ENCODE measurements at regions not wholly inside any gene's neighbourhood (a gene's known extent, or its start where the extent isn't known, plus 50 kb on each side); places are given as distances from the start of the nearest gene placed in this dataset.

- Histone ChIP-seq H3K79me2 (ENCODE audit: insufficient read depth) (no peaks in the 10 kb centered on the region), H3K27ac (peak overlapping the region; percentile 90), H3K4me1 (ENCODE audit: insufficient read depth) (peaks cover 43% of the 10 kb centered on the region), H3K9me2 (ENCODE audit: insufficient read depth) (no peaks in the 10 kb centered on the region), H3K4me3 (peak overlapping the region; percentile 25; the same call in 1 of the 2 replicates), H3K27me3 (replicated peaks; ENCODE audit: insufficient read depth) (no peaks in the 10 kb centered on the region), H3F3A (ENCODE audit: insufficient read depth) (peaks cover 32% of the 10 kb centered on the region), H3K4me2 (ENCODE audit: unreplicated experiment) (peak overlapping the region; percentile 64), H3K9me3 (ENCODE audit: low read depth) (no peaks in the 10 kb centered on the region), H3K36me3 (ENCODE audit: low read depth) (no peaks in the 10 kb centered on the region), H4K20me1 (ENCODE audit: insufficient read depth) (no peaks in the 10 kb centered on the region), H2AFZ (no peak overlapping the region), H3K9ac (peak overlapping the region; percentile 43)
- in situ Hi-C loops (cut with MboI) = no loop called here
- 0% methylated on average over 3 of the region's 3 CpGs for WGBS, 2 experiments (ENCODE audit: low coverage in 1 of 2, low lambda C conversion rate in 2 of 2, missing lambda C conversion rate in 2 of 2)
- DNase-seq = peak; percentile 98
- TF ChIP-seq EZH2phosphoT487 (IDR thresholded peaks at IDR 0.05; ENCODE audit: insufficient read depth, low read depth) (0 out of 2 replicates have a peak, but pooled peaks have one; percentile 76), EZH2 (IDR thresholded peaks at IDR 0.05; ENCODE audit: insufficient read depth, poor library complexity, severe bottlenecking) (no peak)
These were observed 152.1 kb downstream of the POSTN start for GRCh38 chr13:37446503-37446902.

GRCh38 chr13:37443538-37443937 is 155.0 kb downstream of the POSTN start:
- peak overlapping the region; percentile 72 for H3K27ac ChIP-seq
- TF ChIP-seq EZH2 (IDR thresholded peaks at IDR 0.05; ENCODE audit: insufficient read depth, poor library complexity, severe bottlenecking) (no peak), EZH2phosphoT487 (IDR thresholded peaks at IDR 0.05; ENCODE audit: insufficient read depth, low read depth) (peak; percentile 98)
- peak overlapping the region; percentile 55 for H3K4me2 ChIP-seq (ENCODE audit: unreplicated experiment)
- no peaks in the 10 kb centered on the region for H3K79me2 ChIP-seq (ENCODE audit: insufficient read depth)
- no peak overlapping the region for H2AFZ ChIP-seq
- no peak overlapping the region for H3K4me3 ChIP-seq
- no peaks in the 10 kb centered on the region for H4K20me1 ChIP-seq (ENCODE audit: insufficient read depth)
- H3K27me3 ChIP-seq (replicated peaks; ENCODE audit: insufficient read depth) = no peaks in the 10 kb centered on the region
- 0 to 2% methylated on average over 1 of the region's 1 CpG for WGBS, 2 experiments (ENCODE audit: low coverage in 1 of 2, low lambda C conversion rate in 2 of 2, missing lambda C conversion rate in 2 of 2)
- DNase-seq = peak; percentile 94
- peaks cover 32% of the 10 kb centered on the region for H3F3A ChIP-seq (ENCODE audit: insufficient read depth)
- H3K9ac ChIP-seq = 0 out of 2 replicates have a peak overlapping the region, but pooled peaks have one; percentile 9
- H3K9me3 ChIP-seq (ENCODE audit: low read depth) = no peaks in the 10 kb centered on the region
- H3K4me1 ChIP-seq (ENCODE audit: insufficient read depth) = peaks cover 43% of the 10 kb centered on the region
- H3K9me2 ChIP-seq (ENCODE audit: insufficient read depth) = no peaks in the 10 kb centered on the region
- H3K36me3 ChIP-seq (ENCODE audit: low read depth) = no peaks in the 10 kb centered on the region
- in situ Hi-C loops (cut with MboI) = no loop called here

GRCh38 chr13:37442996-37443395 is 155.6 kb downstream of the POSTN start:
- 97 to 98% methylated on average over 1 of the region's 1 CpG for WGBS, 2 experiments (ENCODE audit: low coverage in 1 of 2, low lambda C conversion rate in 2 of 2, missing lambda C conversion rate in 2 of 2)
- H3K79me2 ChIP-seq (ENCODE audit: insufficient read depth) = no peaks in the 10 kb centered on the region
- H3F3A ChIP-seq (ENCODE audit: insufficient read depth) = peaks cover 29% of the 10 kb centered on the region
- peak overlapping the region; percentile 55 for H3K4me2 ChIP-seq (ENCODE audit: unreplicated experiment)
- no peak for TF ChIP-seq EZH2 (IDR thresholded peaks at IDR 0.05; ENCODE audit: insufficient read depth, poor library complexity, severe bottlenecking)
- TF ChIP-seq EZH2phosphoT487 (IDR thresholded peaks at IDR 0.05; ENCODE audit: insufficient read depth, low read depth) = no peak
- DNase-seq = peak; percentile 43
- H3K27ac ChIP-seq = peak overlapping the region; percentile 72
- H3K27me3 ChIP-seq (replicated peaks; ENCODE audit: insufficient read depth) = no peaks in the 10 kb centered on the region
- H3K4me3 ChIP-seq = no peak overlapping the region
- H2AFZ ChIP-seq = no peak overlapping the region
- no peaks in the 10 kb centered on the region for H4K20me1 ChIP-seq (ENCODE audit: insufficient read depth)
- 0 out of 2 replicates have a peak overlapping the region, but pooled peaks have one; percentile 9 for H3K9ac ChIP-seq
- H3K4me1 ChIP-seq (ENCODE audit: insufficient read depth) = peaks cover 41% of the 10 kb centered on the region
- H3K9me2 ChIP-seq (ENCODE audit: insufficient read depth) = no peaks in the 10 kb centered on the region
- H3K36me3 ChIP-seq (ENCODE audit: low read depth) = no peaks in the 10 kb centered on the region
- in situ Hi-C loops (cut with MboI) = no loop called here
- H3K9me3 ChIP-seq (ENCODE audit: low read depth) = no peaks in the 10 kb centered on the region

GRCh38 chr13:37435881-37436280 is 162.7 kb downstream of the POSTN start:
- TF ChIP-seq EZH2phosphoT487 (IDR thresholded peaks at IDR 0.05; ENCODE audit: insufficient read depth, low read depth) (no peak), EZH2 (IDR thresholded peaks at IDR 0.05; ENCODE audit: insufficient read depth, poor library complexity, severe bottlenecking) (no peak)
- Histone ChIP-seq H3K4me3 (no peak overlapping the region), H3K36me3 (ENCODE audit: low read depth) (no peaks in the 10 kb centered on the region), H3K9me3 (ENCODE audit: low read depth) (no peaks in the 10 kb centered on the region), H3F3A (ENCODE audit: insufficient read depth) (peaks cover 2% of the 10 kb centered on the region; the same call in 1 of the 2 replicates), H3K9me2 (ENCODE audit: insufficient read depth) (no peaks in the 10 kb centered on the region), H3K27ac (no peak overlapping the region), H2AFZ (no peak overlapping the region), H3K27me3 (replicated peaks; ENCODE audit: insufficient read depth) (no peaks in the 10 kb centered on the region), H3K4me2 (ENCODE audit: unreplicated experiment) (no peak overlapping the region), H3K4me1 (ENCODE audit: insufficient read depth) (no peaks in the 10 kb centered on the region), H3K9ac (no peak overlapping the region), H4K20me1 (ENCODE audit: insufficient read depth) (no peaks in the 10 kb centered on the region), H3K79me2 (ENCODE audit: insufficient read depth) (no peaks in the 10 kb centered on the region)
- 4 to 14% methylated on average over 1 of the region's 1 CpG for WGBS, 2 experiments (ENCODE audit: low coverage in 1 of 2, low lambda C conversion rate in 2 of 2, missing lambda C conversion rate in 2 of 2)
- no peak for DNase-seq
- in situ Hi-C loops (cut with MboI) = no loop called here
